ENCODE measurements at regions not wholly inside any gene's neighbourhood (a gene's known extent, or its start where the extent isn't known, plus 50 kb on each side); places are given as distances from the start of the nearest gene placed in this dataset.

- no peak for DNase-seq (ENCODE audit: extremely low read depth in 1 of 4, low spot score in 3 of 4)
- H3K9me1 ChIP-seq (ENCODE audit: control insufficient read depth, insufficient read depth, low read length): no peaks in the 10 kb centered on the region
- no peaks in the 10 kb centered on the region for H3K36me3 ChIP-seq (ENCODE audit: control insufficient read depth, insufficient read depth, low read length)
- BruUV-seq (replicated peaks): no TSS peak
- no peaks in the 10 kb centered on the region for H3K27me3 ChIP-seq (ENCODE audit: control insufficient read depth in 2 of 2, insufficient read depth in 2 of 2, low read length in 2 of 2)
- ChIA-PET CTCF (ENCODE audit: low intra/inter-chr PET ratio) (no interaction called here), POLR2A (interaction anchor here (0.6 kb wide), 1 partner anchor 382 kb away, joined by 3 read pairs; no protein-coding TSS in a partner anchor)
- no peak overlapping the region for H3K4me3 ChIP-seq
- ATAC-seq: no peak
- no peak overlapping the region for H3K9ac ChIP-seq (ENCODE audit: insufficient read depth in 1 of 2, low read depth in 2 of 2, low read length in 2 of 2)
- no peak for TF ChIP-seq FOXA3 (CRISPR knock-in tag; conservative IDR thresholded peaks at IDR 0.05 in 1 of 2, IDR thresholded peaks at IDR 0.05 in 1 of 2)
- TF ChIP-seq ZNF121 (CRISPR knock-in tag; conservative IDR thresholded peaks at IDR 0.05): no peak
- TF ChIP-seq NR4A1 (CRISPR knock-in tag; IDR thresholded peaks at IDR 0.05): no peak
- TF ChIP-seq NR4A1 (tag; IDR thresholded peaks at IDR 0.05): no peak
- no peak for TF ChIP-seq STAT5A (IDR thresholded peaks at IDR 0.05; ENCODE audit: borderline replicate concordance, low read length)
- H2AFZ ChIP-seq (ENCODE audit: low read depth, low read length): no peak overlapping the region
- H3K4me1 ChIP-seq (replicated peaks in 1 of 2; ENCODE audit: control insufficient read depth in 2 of 2, insufficient read depth in 2 of 2, low read length in 2 of 2): no peaks in the 10 kb centered on the region
- no peak overlapping the region for H3K27ac ChIP-seq (ENCODE audit: extremely low read depth, low read depth, low read length)
- no peak overlapping the region for H3K4me2 ChIP-seq (ENCODE audit: insufficient read depth, low read length)
- in situ Hi-C loops (cut with MboI) (no loop called here), intact Hi-C loops (cut with micrococcal nuclease) (no loop called here)
- no peaks in the 10 kb centered on the region for H3K79me2 ChIP-seq (ENCODE audit: control insufficient read depth, insufficient read depth, low read length)
- H4K20me1 ChIP-seq (replicated peaks; ENCODE audit: control insufficient read depth, insufficient read depth, low read length): no peaks in the 10 kb centered on the region
- no peaks in the 10 kb centered on the region for H3K9me3 ChIP-seq (replicated peaks; ENCODE audit: control insufficient read depth, insufficient read depth, low read depth, low read length)
- no peak for FAIRE-seq
These were observed 80.2 kb upstream of the ZC3H15 start for GRCh38 chr2:186405842-186406241.

GRCh38 chr2:186407611-186408010, 78.4 kb upstream of the ZC3H15 start:
- Histone ChIP-seq H3K9me3 (replicated peaks; ENCODE audit: control insufficient read depth, insufficient read depth, low read depth, low read length) (no peaks in the 10 kb centered on the region), H3K4me2 (ENCODE audit: insufficient read depth, low read length) (no peak overlapping the region), H3K9me1 (ENCODE audit: control insufficient read depth, insufficient read depth, low read length) (no peaks in the 10 kb centered on the region), H3K27me3 (ENCODE audit: control insufficient read depth in 2 of 2, insufficient read depth in 2 of 2, low read length in 2 of 2) (no peaks in the 10 kb centered on the region), H2AFZ (ENCODE audit: low read depth, low read length) (no peak overlapping the region), H3K27ac (ENCODE audit: extremely low read depth, low read depth, low read length) (no peak overlapping the region), H3K9ac (ENCODE audit: insufficient read depth in 1 of 2, low read depth in 2 of 2, low read length in 2 of 2) (no peak overlapping the region), H3K4me3 (no peak overlapping the region), H3K4me1 (replicated peaks in 1 of 2; ENCODE audit: control insufficient read depth in 2 of 2, insufficient read depth in 2 of 2, low read length in 2 of 2) (no peaks in the 10 kb centered on the region), H3K36me3 (ENCODE audit: control insufficient read depth, insufficient read depth, low read length) (no peaks in the 10 kb centered on the region), H3K79me2 (ENCODE audit: control insufficient read depth, insufficient read depth, low read length) (no peaks in the 10 kb centered on the region), H4K20me1 (replicated peaks; ENCODE audit: control insufficient read depth, insufficient read depth, low read length) (no peaks in the 10 kb centered on the region)
- DNase-seq (ENCODE audit: extremely low read depth in 1 of 4, low spot score in 3 of 4): no peak
- intact Hi-C loops (cut with micrococcal nuclease) (no loop called here), in situ Hi-C loops (cut with MboI) (no loop called here)
- BruUV-seq (replicated peaks): no TSS peak
- ATAC-seq: no peak
- 0% methylated on average over 3 of the region's 3 CpGs for WGBS (ENCODE audit: insufficient coverage, low coverage, missing lambda C conversion rate)
- POLR2A ChIA-PET: no interaction called here
- CTCF ChIA-PET (ENCODE audit: low intra/inter-chr PET ratio): no interaction called here
- no peak for FAIRE-seq
- TF ChIP-seq POLR2G (IDR thresholded peaks at IDR 0.05; ENCODE audit: low read depth, low read length) (no peak), SREBF1 (IDR thresholded peaks at IDR 0.05; ENCODE audit: borderline replicate concordance, low read depth, low read length) (no peak), USF1 (CRISPR knock-in tag; IDR thresholded peaks at IDR 0.05) (no peak), MLLT1 (IDR thresholded peaks at IDR 0.05) (no peak), ILK (tag; IDR thresholded peaks at IDR 0.05; ENCODE audit: borderline replicate concordance, low read depth) (no peak), CHD2 (IDR thresholded peaks at IDR 0.05; ENCODE audit: low read depth, low read length) (no peak), MLX (CRISPR knock-in tag; conservative IDR thresholded peaks at IDR 0.05) (no peak)
